HFFc6 (cell line): ENCODE measurements at regions not wholly inside any gene's neighbourhood (a gene's known extent, or its start where the extent isn't known, plus 50 kb on each side); places are given as distances from the start of the nearest gene placed in this dataset.

ENCODE experiments used
- DNase-seq: peaks from one replicate; pipeline ENCODE4 v3.0.0-alpha.2; 2018
- H3K27ac Mint-ChIP-seq: 2 replicates; pipeline ENCODE4 v1.8.0; 2020; ENCODE audit warnings: mild to moderate bottlenecking, mixed read lengths
- H3K27me3 Mint-ChIP-seq: 2 replicates; pipeline ENCODE4 v1.8.0; 2021; ENCODE audit warnings: mild to moderate bottlenecking, moderate library complexity, mixed read lengths; ENCODE audit not compliant: insufficient read depth
- H3K36me3 Mint-ChIP-seq: 2 replicates; pipeline ENCODE4 v1.8.0; 2021; ENCODE audit warnings: low read depth, mixed read lengths
- H3K4me1 Mint-ChIP-seq: 2 replicates; pipeline ENCODE4 v1.8.0; 2020; ENCODE audit warnings: low read depth, mixed read lengths
- H3K4me3 Mint-ChIP-seq: 2 replicates; pipeline ENCODE4 v1.8.0; 2020; ENCODE audit warnings: mild to moderate bottlenecking, moderate library complexity, mixed read lengths
- H3K9me3 Mint-ChIP-seq: 2 replicates; pipeline ENCODE4 v1.8.0; 2020; ENCODE audit warnings: mild to moderate bottlenecking, mixed read lengths
- CTCF ChIP-seq: fragments of 200-600 bp; sonication (generic); IDR thresholded peaks from 2 replicates; pipeline ENCODE4 v1.5.0; 2021; ENCODE audit warnings: antibody characterized with exemption, mild to moderate bottlenecking

GRCh38 chr11:70640408-70640807 lies 242.1 kb downstream of the CTTN start:
- DNase-seq, result no peak
- peaks cover 34% of the 10 kb centered on the region for H3K9me3 Mint-ChIP-seq
- H3K27ac Mint-ChIP-seq, result no peak overlapping the region
- no peaks in the 10 kb centered on the region for H3K4me1 Mint-ChIP-seq
- no peak overlapping the region for H3K4me3 Mint-ChIP-seq
- TF ChIP-seq CTCF, result no peak
- H3K27me3 Mint-ChIP-seq, result peaks cover 5% of the 10 kb centered on the region
- no peaks in the 10 kb centered on the region for H3K36me3 Mint-ChIP-seq

- Mint-ChIP-seq H3K9me3 (peaks cover 38% of the 10 kb centered on the region), H3K4me1 (no peaks in the 10 kb centered on the region), H3K27ac (no peak overlapping the region), H3K27me3 (peaks cover 5% of the 10 kb centered on the region), H3K4me3 (no peak overlapping the region), H3K36me3 (no peaks in the 10 kb centered on the region)
- DNase-seq, result no peak
- TF ChIP-seq CTCF, result no peak
Measured at GRCh38 chr11:70641369-70641768, 243.0 kb downstream of the CTTN start.

GRCh38 chr11:70642266-70642665 lies 243.9 kb downstream of the CTTN start:
- Mint-ChIP-seq H3K4me1 (no peaks in the 10 kb centered on the region), H3K27me3 (peaks cover 5% of the 10 kb centered on the region)
- no peak for DNase-seq

GRCh38 chr11:70643642-70644041 lies 245.3 kb downstream of the CTTN start:
- Mint-ChIP-seq H3K27me3 (peaks cover 5% of the 10 kb centered on the region), H3K9me3 (peaks cover 44% of the 10 kb centered on the region), H3K27ac (no peak overlapping the region), H3K36me3 (no peaks in the 10 kb centered on the region), H3K4me1 (no peaks in the 10 kb centered on the region), H3K4me3 (no peak overlapping the region)
- no peak for TF ChIP-seq CTCF
- no peak for DNase-seq

More at GRCh38 chr11:70642266-70642665, 243.9 kb downstream of the CTTN start:
- Mint-ChIP-seq H3K27ac (no peak overlapping the region), H3K4me3 (no peak overlapping the region), H3K9me3 (peaks cover 43% of the 10 kb centered on the region), H3K36me3 (no peaks in the 10 kb centered on the region)
- no peak for TF ChIP-seq CTCF

GRCh38 chr11:70644343-70645060 lies 246.2 kb downstream of the CTTN start:
- no peak for DNase-seq
- Mint-ChIP-seq H3K4me3 (no peak overlapping the region), H3K27ac (no peak overlapping the region), H3K36me3 (no peaks in the 10 kb centered on the region), H3K27me3 (peaks cover 5% of the 10 kb centered on the region), H3K9me3 (peaks cover 45% of the 10 kb centered on the region), H3K4me1 (no peaks in the 10 kb centered on the region)
- no peak for TF ChIP-seq CTCF
